Colonic mucosa (tissue), 4 donors: ENCODE measurements at regions not wholly inside any gene's neighbourhood (a gene's known extent, or its start where the extent isn't known, plus 50 kb on each side); places are given as distances from the start of the nearest gene placed in this dataset.
"Not testable (repeated sequence)": the region's sequence is repeated elsewhere in the genome, so short reads cannot be mapped to it uniquely, and the experiment has no call there.

Experiments used
- DNase-seq: peaks from one replicate; pipeline ENCODE4 v3.0.0-alpha.2; 2020
- H3K27ac ChIP-seq: fragments of 200-600 bp; one replicate; pipeline ENCODE4 v1.8.0; 2021
- H3K27me3 ChIP-seq: fragments of 200-600 bp; one replicate; pipeline ENCODE4 v1.8.0; 2021
- H3K36me3 ChIP-seq: fragments of 200-600 bp; one replicate; pipeline ENCODE4 v1.8.0; 2021
- H3K4me1 ChIP-seq: fragments of 200-600 bp; one replicate; pipeline ENCODE4 v1.8.0; 2021; ENCODE audit warnings: mild to moderate bottlenecking
- H3K4me3 ChIP-seq: fragments of 200-600 bp; one replicate; pipeline ENCODE4 v1.8.0; 2021
- H3K9ac ChIP-seq, 2 donors: one replicate each; pipeline ENCODE4 v1.7.0; 2013; ENCODE audit warnings: control low read depth in 2 of 2, low read depth in 2 of 2, low read length in 2 of 2
- H3K9me3 ChIP-seq: fragments of 200-600 bp; one replicate; pipeline ENCODE4 v1.8.0; 2021
- intact Hi-C: fragments of 100-400 bp; cut with DNase I; formaldehyde crosslinking; loops from one replicate; pipeline ENCODE4 v1.14.1; 2022
- TF ChIP-seq, protein P1 (sequence below): fragments of 200-600 bp; IDR thresholded peaks from one replicate; pipeline ENCODE4 v1.8.0; 2022; ENCODE audit warnings: antibody characterized with exemption, mild to moderate bottlenecking
- donor health status: healthy.
- donor health status: DM: no; HTN: no; CAD: no.
- donor health status: DM: no; HTN: no; CAD: no.

DNA sequence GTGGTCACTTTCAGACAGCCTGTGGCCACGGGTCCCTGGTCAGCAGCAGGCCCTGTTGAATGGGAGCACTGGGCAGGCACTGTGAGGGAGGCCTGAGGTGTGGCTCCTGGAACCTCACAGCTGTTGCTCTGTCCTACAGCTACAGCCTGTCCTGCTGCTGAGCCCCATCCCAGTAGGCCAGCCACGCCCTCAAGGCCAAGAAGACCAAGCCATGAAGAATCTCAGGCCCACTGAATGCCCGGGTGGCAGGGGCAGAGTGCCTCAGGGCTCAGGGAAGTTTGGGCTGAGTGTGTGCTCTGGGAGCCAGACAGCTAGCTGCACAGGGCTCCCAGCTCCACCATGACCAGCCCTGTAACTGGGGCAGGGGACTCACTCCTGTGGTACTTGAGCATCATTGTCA, 363.5 kb upstream of the NUPR2 start:
- intact Hi-C loops, result no loop called here
- H3K27me3 ChIP-seq, result no peaks in the 10 kb centered on the region
- TF ChIP-seq, protein P1, sequence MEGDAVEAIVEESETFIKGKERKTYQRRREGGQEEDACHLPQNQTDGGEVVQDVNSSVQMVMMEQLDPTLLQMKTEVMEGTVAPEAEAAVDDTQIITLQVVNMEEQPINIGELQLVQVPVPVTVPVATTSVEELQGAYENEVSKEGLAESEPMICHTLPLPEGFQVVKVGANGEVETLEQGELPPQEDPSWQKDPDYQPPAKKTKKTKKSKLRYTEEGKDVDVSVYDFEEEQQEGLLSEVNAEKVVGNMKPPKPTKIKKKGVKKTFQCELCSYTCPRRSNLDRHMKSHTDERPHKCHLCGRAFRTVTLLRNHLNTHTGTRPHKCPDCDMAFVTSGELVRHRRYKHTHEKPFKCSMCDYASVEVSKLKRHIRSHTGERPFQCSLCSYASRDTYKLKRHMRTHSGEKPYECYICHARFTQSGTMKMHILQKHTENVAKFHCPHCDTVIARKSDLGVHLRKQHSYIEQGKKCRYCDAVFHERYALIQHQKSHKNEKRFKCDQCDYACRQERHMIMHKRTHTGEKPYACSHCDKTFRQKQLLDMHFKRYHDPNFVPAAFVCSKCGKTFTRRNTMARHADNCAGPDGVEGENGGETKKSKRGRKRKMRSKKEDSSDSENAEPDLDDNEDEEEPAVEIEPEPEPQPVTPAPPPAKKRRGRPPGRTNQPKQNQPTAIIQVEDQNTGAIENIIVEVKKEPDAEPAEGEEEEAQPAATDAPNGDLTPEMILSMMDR, result no peak
- no peaks in the 10 kb centered on the region for H3K9me3 ChIP-seq
- no peak overlapping the region for H3K9ac ChIP-seq
- no peaks in the 10 kb centered on the region for H3K36me3 ChIP-seq
- H3K4me3 ChIP-seq, result no peak overlapping the region
- DNase-seq, result no peak
- no peaks in the 10 kb centered on the region for H3K4me1 ChIP-seq
- H3K27ac ChIP-seq, result no peak overlapping the region

DNA sequence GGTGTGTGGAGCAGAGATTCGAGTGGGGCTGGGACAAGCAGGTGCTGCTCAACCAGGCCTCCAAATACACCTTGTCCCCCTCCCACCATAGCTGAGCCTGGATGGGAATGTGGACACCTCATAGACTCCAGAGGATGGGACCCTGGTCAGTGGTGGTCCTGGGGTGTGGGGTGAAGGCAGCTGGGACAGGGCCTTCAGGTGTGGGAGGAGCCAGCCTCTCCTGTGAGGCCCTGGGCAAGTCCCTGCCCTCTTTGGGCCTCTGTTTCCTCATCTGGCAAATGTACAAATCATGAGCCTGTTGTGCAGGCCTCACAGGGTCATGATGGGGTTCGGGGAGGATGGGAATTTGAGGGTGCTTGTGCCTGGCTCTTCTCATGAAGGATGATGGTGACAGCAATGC, 362.9 kb upstream of the NUPR2 start:
- H3K9ac ChIP-seq, result no peak overlapping the region
- no peaks in the 10 kb centered on the region for H3K36me3 ChIP-seq
- H3K9me3 ChIP-seq, result no peaks in the 10 kb centered on the region
- TF ChIP-seq, protein P1, result no peak
- intact Hi-C loops, result no loop called here
- H3K4me3 ChIP-seq, result no peak overlapping the region
- no peak overlapping the region for H3K27ac ChIP-seq
- no peaks in the 10 kb centered on the region for H3K27me3 ChIP-seq
- DNase-seq, result no peak
- no peaks in the 10 kb centered on the region for H3K4me1 ChIP-seq

DNA sequence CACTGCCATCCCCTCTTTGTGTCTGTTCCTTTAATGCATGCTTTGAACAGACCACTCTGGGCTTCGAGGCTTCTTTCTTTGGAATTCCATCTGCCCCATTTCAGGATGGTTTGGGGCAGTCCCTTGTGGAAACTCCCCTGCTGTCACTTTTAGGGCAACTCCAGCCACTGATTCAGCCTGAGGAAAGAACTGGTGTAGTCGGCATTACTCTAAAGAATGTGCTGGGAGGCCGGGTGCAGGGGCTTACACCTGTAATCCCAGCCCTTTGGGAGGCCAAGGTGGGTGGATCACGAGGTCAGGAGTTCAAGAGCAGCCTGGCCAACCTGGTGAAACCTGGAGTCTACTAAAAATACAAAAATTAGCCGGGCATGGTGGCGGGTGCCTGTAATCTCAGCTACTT, 358.1 kb upstream of the NUPR2 start:
- Histone ChIP-seq H3K9me3 (no peaks in the 10 kb centered on the region), H3K27me3 (no peaks in the 10 kb centered on the region), H3K27ac (no peak overlapping the region), H3K4me3 (no peak overlapping the region), H3K36me3 (no peaks in the 10 kb centered on the region), H3K4me1 (no peaks in the 10 kb centered on the region), H3K9ac (no peak overlapping the region)
- TF ChIP-seq, protein P1, result no peak
- DNase-seq, result no peak
- intact Hi-C loops, result no loop called here

DNA sequence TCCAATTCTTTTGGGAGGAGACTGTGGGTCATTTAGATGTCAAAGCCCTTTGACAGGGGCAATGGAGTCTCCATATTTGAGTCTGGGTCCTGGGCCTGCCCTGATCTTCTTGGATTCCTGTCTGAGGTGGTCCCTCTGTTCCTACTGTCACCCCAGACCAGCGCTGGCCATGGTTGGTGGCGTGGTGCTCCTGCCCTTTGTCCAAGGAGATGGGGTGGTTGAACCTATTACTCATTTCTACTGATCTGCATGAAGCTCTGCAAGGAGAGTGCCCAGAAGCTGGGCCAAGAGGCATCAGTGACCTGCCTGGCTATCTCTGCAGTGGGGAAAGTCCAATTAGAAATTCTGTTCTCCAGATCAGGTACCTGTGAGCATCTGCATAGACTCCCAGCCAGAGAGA, 355.6 kb upstream of the NUPR2 start:
- TF ChIP-seq, protein P1, result no peak
- Histone ChIP-seq H3K4me1 (no peaks in the 10 kb centered on the region), H3K4me3 (no peak overlapping the region), H3K9ac (no peak overlapping the region), H3K27me3 (no peaks in the 10 kb centered on the region), H3K27ac (no peak overlapping the region), H3K36me3 (no peaks in the 10 kb centered on the region), H3K9me3 (peaks cover 7% of the 10 kb centered on the region)
- DNase-seq, result no peak
- intact Hi-C loops, result no loop called here

DNA sequence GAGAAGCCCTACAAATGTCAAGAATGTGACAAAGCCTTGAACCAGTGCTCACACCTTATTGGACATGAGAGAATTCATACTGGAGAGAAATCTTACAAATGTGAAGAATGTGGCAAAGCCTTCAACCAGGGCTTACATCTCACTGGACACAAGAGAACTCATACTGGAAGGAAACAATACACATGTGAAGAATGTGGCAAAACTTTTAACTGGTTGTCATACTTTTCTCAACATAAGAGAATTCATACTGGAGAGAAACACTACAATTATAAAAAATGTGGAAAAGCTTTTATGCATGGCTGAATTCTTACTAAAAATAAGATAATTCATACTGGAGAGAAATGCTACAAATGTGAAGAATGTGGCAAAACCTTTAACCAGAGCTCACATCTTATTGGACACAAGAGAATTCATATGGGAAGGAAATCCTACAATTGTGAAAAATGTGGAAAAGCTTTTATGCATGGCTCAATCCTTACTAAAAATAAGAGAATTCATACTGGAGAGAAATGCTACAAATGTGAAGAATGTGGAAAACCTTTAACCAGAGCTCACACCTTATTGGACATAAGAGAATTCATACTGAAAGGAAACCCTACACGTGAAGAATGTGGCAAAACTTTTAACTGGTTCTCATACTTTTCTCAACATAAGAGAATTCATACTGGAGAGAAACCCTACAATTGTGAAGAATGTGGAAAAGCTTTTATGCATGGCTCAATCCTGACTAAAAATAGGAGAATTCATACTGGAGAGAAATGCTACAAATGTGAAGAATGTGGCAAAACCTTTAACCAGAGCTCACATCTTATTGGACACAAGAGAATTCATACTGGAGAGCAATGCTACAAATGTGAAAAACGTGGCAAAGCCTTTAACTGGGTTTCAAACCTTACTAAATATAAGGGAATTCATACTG, 350.6 kb upstream of the NUPR2 start:
- H3K27me3 ChIP-seq, H3K9ac ChIP-seq, H3K27ac ChIP-seq, H3K4me1 ChIP-seq, H3K4me3 ChIP-seq, DNase-seq, intact Hi-C loops, H3K36me3 ChIP-seq: not testable (repeated sequence)
- peaks cover 12% of the 10 kb centered on the region for H3K9me3 ChIP-seq

DNA sequence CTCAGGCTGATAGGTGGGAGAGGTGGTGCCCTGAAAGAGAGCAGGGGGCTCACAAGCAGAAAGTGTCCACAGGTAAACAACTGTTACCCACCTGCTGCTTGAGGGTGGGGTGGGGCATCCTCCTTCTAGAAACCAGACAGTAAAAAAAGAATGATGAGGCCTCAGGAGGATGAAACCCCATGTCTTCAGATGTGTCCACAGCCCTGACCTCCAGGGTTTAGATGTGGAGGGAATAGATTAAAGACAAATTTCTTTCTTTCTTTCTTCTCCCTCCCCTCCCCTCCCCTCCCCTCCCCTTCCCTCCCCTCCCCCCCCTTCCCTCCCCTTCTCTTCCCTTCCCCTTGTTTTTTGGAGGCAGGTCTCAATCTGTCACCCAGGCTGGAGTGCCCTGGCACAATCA, 333.5 kb upstream of the NUPR2 start:
- Histone ChIP-seq H3K4me1 (no peaks in the 10 kb centered on the region), H3K27ac (no peak overlapping the region), H3K36me3 (no peaks in the 10 kb centered on the region), H3K9me3 (no peaks in the 10 kb centered on the region), H3K4me3 (no peak overlapping the region), H3K27me3 (no peaks in the 10 kb centered on the region), H3K9ac (no peak overlapping the region)
- intact Hi-C loops, result no loop called here
- TF ChIP-seq, protein P1, result no peak
- DNase-seq, result no peak
